HEK293 (cell line): ENCODE measurements at regions not wholly inside any gene's neighbourhood (a gene's known extent, or its start where the extent isn't known, plus 50 kb on each side); places are given as distances from the start of the nearest gene placed in this dataset.

Source experiments
- CTCF ChIA-PET: fragments of 350-600 bp; formaldehyde crosslinking; extraction: SDS; loops from one replicate; lab custom pipeline; 2021; ENCODE audit warnings: antibody characterized with exemption; lab: Yijun Ruan, JAX
- POLR2A ChIA-PET: fragments of 300-600 bp; formaldehyde crosslinking; extraction: SDS; loops from one replicate; lab custom pipeline; 2020; ENCODE audit warnings: antibody characterized with exemption, inconsistent platforms; lab: Yijun Ruan, JAX
- H3K27ac ChIP-seq: fragments of 200-500 bp; sonication (Bioruptor generic); 2 replicates; pipeline ENCODE4 v1.5.1; 2014; ENCODE audit warnings: low read depth, low read length, control low read depth, inconsistent platforms; ENCODE audit errors: extremely low read depth
- H3K36me3 ChIP-seq, 2 experiments: fragments of 200-500 bp in 1 of 2; sonication (Bioruptor generic) in 1 of 2; 1 replicate in 1 of 2; 2 replicates in 1 of 2; pipeline ENCODE4 v1.5.1; 2014 to 2017; ENCODE audit warnings: inconsistent platforms in 2 of 2, low read length in 2 of 2; ENCODE audit not compliant: control insufficient read depth in 2 of 2, insufficient read depth in 1 of 2
- H3K4me1 ChIP-seq: fragments of 200-500 bp; sonication (Bioruptor generic); 2 replicates; pipeline ENCODE4 v1.5.1; 2014; ENCODE audit warnings: mild to moderate bottlenecking, low read length, inconsistent platforms; ENCODE audit not compliant: control insufficient read depth, insufficient read depth
- H3K4me3 ChIP-seq: 2 replicates; pipeline ENCODE4 v1.5.1; 2011; ENCODE audit warnings: low read depth, mild to moderate bottlenecking, control low read depth, low read length, moderate library complexity
- H3K9me3 ChIP-seq: fragments of 200-500 bp; sonication (Bioruptor generic); 2 replicates; pipeline ENCODE4 v1.5.1; 2014; ENCODE audit warnings: low read depth, low read length, inconsistent platforms; ENCODE audit not compliant: control insufficient read depth, insufficient read depth
- ZBTB17 ChIP-seq: fragments of 450-650 bp; formaldehyde crosslinking; IDR thresholded peaks from 2 replicates; pipeline ENCODE4 v1.5.1; 2016; ENCODE audit warnings: missing biosample characterization, missing genetic modification characterization
- ZEB2 ChIP-seq: fragments of 450-650 bp; formaldehyde crosslinking; IDR thresholded peaks from 2 replicates; pipeline ENCODE4 v1.5.1; 2016; ENCODE audit warnings: missing biosample characterization, missing genetic modification characterization
- ZNF112 ChIP-seq: fragments of 450-650 bp; formaldehyde crosslinking; IDR thresholded peaks from 2 replicates; pipeline ENCODE4 v1.5.0; 2017; ENCODE audit warnings: missing biosample characterization, missing genetic modification characterization
- ZNF133 ChIP-seq: fragments of 450-650 bp; formaldehyde crosslinking; IDR thresholded peaks from 2 replicates; pipeline ENCODE4 v1.5.1; 2016; ENCODE audit warnings: missing biosample characterization, missing genetic modification characterization
- ZNF155 ChIP-seq: fragments of 450-650 bp; formaldehyde crosslinking; IDR thresholded peaks from 2 replicates; pipeline ENCODE4 v1.5.1; 2016; ENCODE audit warnings: missing biosample characterization, missing genetic modification characterization
- ZNF221 ChIP-seq: fragments of 450-650 bp; formaldehyde crosslinking; IDR thresholded peaks from 2 replicates; pipeline ENCODE4 v1.5.1; 2017; ENCODE audit warnings: missing biosample characterization, missing genetic modification characterization, borderline replicate concordance
- ZNF23 ChIP-seq: fragments of 450-650 bp; formaldehyde crosslinking; IDR thresholded peaks from 2 replicates; pipeline ENCODE4 v1.5.1; 2016; ENCODE audit warnings: missing biosample characterization, missing genetic modification characterization, borderline replicate concordance
- ZNF292 ChIP-seq: fragments of 450-650 bp; formaldehyde crosslinking; IDR thresholded peaks from 2 replicates; pipeline ENCODE4 v1.5.1; 2016; ENCODE audit warnings: low read depth, missing biosample characterization, missing genetic modification characterization, borderline replicate concordance
- ZNF324 ChIP-seq: fragments of 450-650 bp; formaldehyde crosslinking; IDR thresholded peaks from 2 replicates; pipeline ENCODE4 v1.5.1; 2016; ENCODE audit warnings: missing biosample characterization, missing genetic modification characterization
- ZNF341 ChIP-seq: fragments of 450-650 bp; formaldehyde crosslinking; IDR thresholded peaks from 2 replicates; pipeline ENCODE4; 2016; ENCODE audit warnings: low read depth, missing biosample characterization, missing genetic modification characterization
- ZNF449 ChIP-seq: fragments of 450-650 bp; formaldehyde crosslinking; IDR thresholded peaks from 2 replicates; pipeline ENCODE4 v1.5.1; 2017; ENCODE audit warnings: missing biosample characterization, mild to moderate bottlenecking, missing genetic modification characterization, moderate library complexity
- ZNF501 ChIP-seq: fragments of 450-650 bp; formaldehyde crosslinking; IDR thresholded peaks from 2 replicates; pipeline ENCODE4 v1.5.1; 2016; ENCODE audit warnings: missing biosample characterization, missing genetic modification characterization
- ZNF513 ChIP-seq: fragments of 450-650 bp; IDR thresholded peaks from 2 replicates; pipeline ENCODE4 v1.5.1; 2018; ENCODE audit warnings: missing biosample characterization, missing genetic modification characterization
- ZNF530 ChIP-seq: fragments of 450-650 bp; formaldehyde crosslinking; IDR thresholded peaks from 2 replicates; pipeline ENCODE4 v1.5.1; 2016; ENCODE audit warnings: low read depth, missing biosample characterization, missing genetic modification characterization
- ZNF544 ChIP-seq: fragments of 450-650 bp; formaldehyde crosslinking; IDR thresholded peaks from 2 replicates; pipeline ENCODE4 v1.5.0; 2017; ENCODE audit warnings: missing biosample characterization, missing genetic modification characterization
- ZNF585B ChIP-seq: fragments of 450-650 bp; formaldehyde crosslinking; IDR thresholded peaks from 2 replicates; pipeline ENCODE4 v1.5.1; 2016; ENCODE audit warnings: missing biosample characterization, missing genetic modification characterization
- ZNF600 ChIP-seq: fragments of 450-650 bp; formaldehyde crosslinking; IDR thresholded peaks from 2 replicates; pipeline ENCODE4 v1.5.1; 2016; ENCODE audit warnings: missing biosample characterization, missing genetic modification characterization
- ZNF624 ChIP-seq: fragments of 450-650 bp; formaldehyde crosslinking; IDR thresholded peaks from 2 replicates; pipeline ENCODE4 v1.5.1; 2017; ENCODE audit warnings: missing biosample characterization, missing genetic modification characterization
- ZNF670 ChIP-seq: fragments of 450-650 bp; formaldehyde crosslinking; IDR thresholded peaks from 2 replicates; pipeline ENCODE4 v1.5.1; 2016; ENCODE audit warnings: missing biosample characterization, missing genetic modification characterization, low read depth
- ZNF777 ChIP-seq: fragments of 450-650 bp; formaldehyde crosslinking; IDR thresholded peaks from 2 replicates; pipeline ENCODE4 v1.5.1; 2017; ENCODE audit warnings: missing biosample characterization, missing genetic modification characterization, borderline replicate concordance
- ZNF791 ChIP-seq: fragments of 450-650 bp; formaldehyde crosslinking; IDR thresholded peaks from 2 replicates; pipeline ENCODE4 v1.5.1; 2016; ENCODE audit warnings: missing biosample characterization, missing genetic modification characterization
- ZNF830 ChIP-seq: fragments of 450-650 bp; IDR thresholded peaks from 2 replicates; pipeline ENCODE4 v1.5.0; 2018; ENCODE audit warnings: missing biosample characterization, missing genetic modification characterization, low read depth, mild to moderate bottlenecking, moderate library complexity
- TF ChIP-seq, protein P1 (sequence below): fragments of 450-650 bp; formaldehyde crosslinking; IDR thresholded peaks from 2 replicates; pipeline ENCODE4 v1.5.1; 2016; ENCODE audit warnings: missing biosample characterization, missing genetic modification characterization

- CTCF ChIA-PET: no interaction called here
- H3K9me3 ChIP-seq: no peaks in the 10 kb centered on the region
- POLR2A ChIA-PET: no interaction called here
- no peak overlapping the region for H3K4me3 ChIP-seq
- H3K36me3 ChIP-seq: no peaks in the 10 kb centered on the region
- TF ChIP-seq, protein P1, sequence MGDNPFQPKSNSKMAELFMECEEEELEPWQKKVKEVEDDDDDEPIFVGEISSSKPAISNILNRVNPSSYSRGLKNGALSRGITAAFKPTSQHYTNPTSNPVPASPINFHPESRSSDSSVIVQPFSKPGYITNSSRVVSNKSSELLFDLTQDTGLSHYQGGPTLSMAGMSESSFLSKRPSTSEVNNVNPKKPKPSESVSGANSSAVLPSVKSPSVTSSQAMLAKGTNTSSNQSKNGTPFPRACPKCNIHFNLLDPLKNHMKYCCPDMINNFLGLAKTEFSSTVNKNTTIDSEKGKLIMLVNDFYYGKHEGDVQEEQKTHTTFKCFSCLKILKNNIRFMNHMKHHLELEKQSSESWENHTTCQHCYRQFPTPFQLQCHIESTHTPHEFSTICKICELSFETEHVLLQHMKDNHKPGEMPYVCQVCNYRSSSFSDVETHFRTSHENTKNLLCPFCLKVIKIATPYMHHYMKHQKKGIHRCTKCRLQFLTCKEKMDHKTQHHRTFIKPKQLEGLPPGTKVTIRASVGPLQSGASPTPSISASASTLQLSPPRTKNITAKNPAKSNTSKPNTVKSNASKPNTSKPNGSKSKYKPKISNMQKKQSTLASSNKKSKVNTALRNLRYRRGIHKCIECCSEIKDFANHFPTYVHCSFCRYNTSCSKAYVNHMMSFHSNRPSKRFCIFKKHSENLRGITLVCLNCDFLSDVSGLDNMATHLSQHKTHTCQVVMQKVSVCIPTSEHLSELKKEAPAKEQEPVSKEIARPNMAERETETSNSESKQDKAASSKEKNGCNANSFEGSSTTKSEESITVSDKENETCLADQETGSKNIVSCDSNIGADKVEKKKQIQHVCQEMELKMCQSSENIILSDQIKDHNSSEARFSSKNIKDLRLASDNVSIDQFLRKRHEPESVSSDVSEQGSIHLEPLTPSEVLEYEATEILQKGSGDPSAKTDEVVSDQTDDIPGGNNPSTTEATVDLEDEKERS: no peak
- H3K27ac ChIP-seq: no peak overlapping the region
- no peaks in the 10 kb centered on the region for H3K4me1 ChIP-seq
Observed at GRCh38 chr1:192099328-192099727, 58.9 kb upstream of the RGS18 start.

- H3K4me1 ChIP-seq: no peaks in the 10 kb centered on the region
- H3K27ac ChIP-seq: no peak overlapping the region
- H3K36me3 ChIP-seq: no peaks in the 10 kb centered on the region
- no peak overlapping the region for H3K4me3 ChIP-seq
- TF ChIP-seq ZNF133 (tag by site-specific recombination): no peak
- TF ChIP-seq ZNF624 (tag by site-specific recombination): no peak
- TF ChIP-seq ZNF324 (tag by site-specific recombination): no peak
- TF ChIP-seq ZNF777 (tag by site-specific recombination): no peak
- TF ChIP-seq ZEB2: no peak
- no peak for TF ChIP-seq ZNF292 (tag by site-specific recombination)
- no peak for TF ChIP-seq ZNF23 (tag by site-specific recombination)
- no peak for TF ChIP-seq ZNF221
- TF ChIP-seq ZNF449: no peak
- TF ChIP-seq ZNF830 (tag by site-specific recombination): no peak
- no peak for TF ChIP-seq ZNF600 (tag by site-specific recombination)
- TF ChIP-seq, all 188 proteins: peak for 0
- H3K9me3 ChIP-seq: no peaks in the 10 kb centered on the region
- CTCF ChIA-PET: interaction anchor here (0.6 kb wide), 1 partner anchor 919 kb away, joined by 3 read pairs; no protein-coding TSS in a partner anchor
- POLR2A ChIA-PET: no interaction called here
Observed at GRCh38 chr1:192100686-192101468, 57.4 kb upstream of the RGS18 start.

DNA sequence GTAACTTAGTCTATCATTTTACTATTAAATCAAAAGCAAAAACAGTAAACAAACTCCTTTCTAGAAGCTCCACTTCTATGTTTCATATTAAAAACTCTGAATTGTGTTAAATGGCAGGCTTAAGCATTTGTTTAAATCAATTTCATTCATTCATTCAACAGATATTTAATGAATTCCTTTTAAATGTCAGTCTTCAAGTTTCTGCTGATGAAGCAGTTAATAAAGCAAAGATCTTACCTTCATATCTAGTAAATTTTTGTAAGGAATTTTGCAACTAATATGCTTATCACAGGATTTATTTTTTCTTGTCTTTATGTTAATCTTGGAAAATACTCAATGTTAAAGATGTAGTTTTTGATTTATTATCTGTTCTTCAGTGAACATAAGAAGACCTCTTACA lies 54.1 kb upstream of the RGS18 start:
- no peaks in the 10 kb centered on the region for H3K36me3 ChIP-seq
- no peaks in the 10 kb centered on the region for H3K9me3 ChIP-seq
- no peak overlapping the region for H3K4me3 ChIP-seq
- CTCF ChIA-PET: no interaction called here
- TF ChIP-seq ZNF324 (tag by site-specific recombination) (no peak), ZNF501 (tag by site-specific recombination) (no peak), ZNF670 (no peak), ZNF341 (tag by site-specific recombination) (no peak), ZNF530 (no peak), ZNF155 (tag by site-specific recombination) (no peak), ZNF791 (tag by site-specific recombination) (no peak), ZNF513 (no peak), ZBTB17 (tag by site-specific recombination) (no peak), ZNF112 (no peak), ZNF544 (tag by site-specific recombination) (no peak), ZNF585B (tag by site-specific recombination) (no peak)
- H3K4me1 ChIP-seq: no peaks in the 10 kb centered on the region
- POLR2A ChIA-PET: no interaction called here
- H3K27ac ChIP-seq: no peak overlapping the region
